ENCODE measurements at regions not wholly inside any gene's neighbourhood (a gene's known extent, or its start where the extent isn't known, plus 50 kb on each side); places are given as distances from the start of the nearest gene placed in this dataset.

GRCh38 chr4:114754616-114755015 is 156.0 kb downstream of the UGT8 start:
- Histone ChIP-seq H3K9me3 (replicated peaks in 1 of 2; ENCODE audit: control insufficient read depth in 2 of 2, insufficient read depth in 1 of 2, low read depth in 1 of 2, low read length in 2 of 2) (no peaks in the 10 kb centered on the region), H3K27me3 (ENCODE audit: control insufficient read depth in 3 of 3, insufficient read depth in 3 of 3, low read depth in 1 of 3, low read length in 3 of 3) (no peaks in the 10 kb centered on the region), H3K18ac (ENCODE audit: low read length) (no peak overlapping the region), H3K4me3 (ENCODE audit: low read length in 2 of 2) (no peak overlapping the region), H4K8ac (ENCODE audit: low read depth, low read length) (no peak overlapping the region), H2AK5ac (ENCODE audit: low read depth, low read length) (no peak overlapping the region), H3K36me3 (replicated peaks in 1 of 2; ENCODE audit: control insufficient read depth in 2 of 2, insufficient read depth in 2 of 2, low read length in 2 of 2) (no peaks in the 10 kb centered on the region), H2AFZ (ENCODE audit: low read length) (no peak overlapping the region), H3K4me2 (ENCODE audit: insufficient read depth, low read length, poor library complexity, severe bottlenecking) (no peak overlapping the region), H3K79me1 (ENCODE audit: low read depth, low read length) (no peaks in the 10 kb centered on the region), H3K4ac (ENCODE audit: low read length) (no peak overlapping the region), H4K91ac (ENCODE audit: low read depth, low read length, poor library complexity) (no peak overlapping the region), H3K14ac (ENCODE audit: low read length) (no peak overlapping the region), H2BK12ac (ENCODE audit: low read length) (no peak overlapping the region), H3K9ac (ENCODE audit: low read depth, low read length, poor library complexity) (no peak overlapping the region), H2BK120ac (ENCODE audit: low read depth, low read length) (no peak overlapping the region), H3K27ac (replicated peaks; ENCODE audit: low read length) (no peak overlapping the region), H2BK5ac (ENCODE audit: low read length) (no peak overlapping the region), H3K4me1 (ENCODE audit: control insufficient read depth in 2 of 2, insufficient read depth in 1 of 2, low read depth in 1 of 2, low read length in 2 of 2) (peaks cover 0 to 2% of the 10 kb centered on the region in 2 donors), H3K23ac (ENCODE audit: low read depth, low read length, poor library complexity) (no peak overlapping the region), H2BK15ac (ENCODE audit: low read length) (no peak overlapping the region)
- DNase-seq (ENCODE audit: low spot score) = no peak
- WGBS, 2 donors (ENCODE audit: extremely low coverage in 2 of 2, insufficient read length in 2 of 2, insufficient replicate concordance in 1 of 2) = no CpG with 5 or more reads among the region's 2 CpGs

- H3K23ac ChIP-seq (ENCODE audit: low read depth, low read length, poor library complexity) = no peak overlapping the region
- H3K4me2 ChIP-seq (ENCODE audit: insufficient read depth, low read length, poor library complexity, severe bottlenecking) = no peak overlapping the region
- H3K27ac ChIP-seq (replicated peaks; ENCODE audit: low read length) = no peak overlapping the region
- no peak overlapping the region for H2BK12ac ChIP-seq (ENCODE audit: low read length)
- no peak overlapping the region for H3K4me3 ChIP-seq (ENCODE audit: low read length in 2 of 2)
- H3K9me3 ChIP-seq (replicated peaks in 1 of 2; ENCODE audit: control insufficient read depth in 2 of 2, insufficient read depth in 1 of 2, low read depth in 1 of 2, low read length in 2 of 2) = no peaks in the 10 kb centered on the region
- no peaks in the 10 kb centered on the region for H3K79me1 ChIP-seq (ENCODE audit: low read depth, low read length)
- H3K9ac ChIP-seq (ENCODE audit: low read depth, low read length, poor library complexity) = no peak overlapping the region
- no peak overlapping the region for H2AFZ ChIP-seq (ENCODE audit: low read length)
- no peak overlapping the region for H3K14ac ChIP-seq (ENCODE audit: low read length)
- no peak overlapping the region for H4K8ac ChIP-seq (ENCODE audit: low read depth, low read length)
- no peaks in the 10 kb centered on the region for H3K36me3 ChIP-seq (replicated peaks in 1 of 2; ENCODE audit: control insufficient read depth in 2 of 2, insufficient read depth in 2 of 2, low read length in 2 of 2)
- no peak overlapping the region for H3K18ac ChIP-seq (ENCODE audit: low read length)
- no peak overlapping the region for H3K4ac ChIP-seq (ENCODE audit: low read length)
- no CpG with 5 or more reads among the region's 2 CpGs for WGBS, 2 donors (ENCODE audit: extremely low coverage in 2 of 2, insufficient read length in 2 of 2, insufficient replicate concordance in 1 of 2)
- H2AK5ac ChIP-seq (ENCODE audit: low read depth, low read length) = no peak overlapping the region
- H3K4me1 ChIP-seq (ENCODE audit: control insufficient read depth in 2 of 2, insufficient read depth in 1 of 2, low read depth in 1 of 2, low read length in 2 of 2) = peaks cover 0 to 2% of the 10 kb centered on the region in 2 donors
- no peak overlapping the region for H4K91ac ChIP-seq (ENCODE audit: low read depth, low read length, poor library complexity)
- no peak overlapping the region for H2BK120ac ChIP-seq (ENCODE audit: low read depth, low read length)
- H2BK15ac ChIP-seq (ENCODE audit: low read length) = no peak overlapping the region
- peak; percentile 6 for DNase-seq (ENCODE audit: low spot score)
- no peak overlapping the region for H2BK5ac ChIP-seq (ENCODE audit: low read length)
- no peaks in the 10 kb centered on the region for H3K27me3 ChIP-seq (ENCODE audit: control insufficient read depth in 3 of 3, insufficient read depth in 3 of 3, low read depth in 1 of 3, low read length in 3 of 3)
Measured at GRCh38 chr4:114758066-114758465, 159.5 kb downstream of the UGT8 start.

GRCh38 chr4:114768501-114768900 is 169.9 kb downstream of the UGT8 start:
- Histone ChIP-seq H3K23ac (ENCODE audit: low read depth, low read length, poor library complexity) (no peak overlapping the region), H2AK5ac (ENCODE audit: low read depth, low read length) (no peak overlapping the region), H2BK15ac (ENCODE audit: low read length) (no peak overlapping the region), H3K9me3 (replicated peaks in 1 of 2; ENCODE audit: control insufficient read depth in 2 of 2, insufficient read depth in 1 of 2, low read depth in 1 of 2, low read length in 2 of 2) (no peaks in the 10 kb centered on the region), H2BK120ac (ENCODE audit: low read depth, low read length) (no peak overlapping the region), H3K4me3 (ENCODE audit: low read length in 2 of 2) (no peak overlapping the region), H4K8ac (ENCODE audit: low read depth, low read length) (no peak overlapping the region), H3K4me1 (ENCODE audit: control insufficient read depth in 2 of 2, insufficient read depth in 1 of 2, low read depth in 1 of 2, low read length in 2 of 2) (no peaks in the 10 kb centered on the region), H3K9ac (ENCODE audit: low read depth, low read length, poor library complexity) (no peak overlapping the region), H4K91ac (ENCODE audit: low read depth, low read length, poor library complexity) (no peak overlapping the region), H2AFZ (ENCODE audit: low read length) (no peak overlapping the region), H3K4ac (ENCODE audit: low read length) (no peak overlapping the region), H3K27ac (replicated peaks; ENCODE audit: low read length) (no peak overlapping the region), H3K79me1 (ENCODE audit: low read depth, low read length) (no peaks in the 10 kb centered on the region), H3K18ac (ENCODE audit: low read length) (no peak overlapping the region), H3K36me3 (replicated peaks in 1 of 2; ENCODE audit: control insufficient read depth in 2 of 2, insufficient read depth in 2 of 2, low read length in 2 of 2) (no peaks in the 10 kb centered on the region), H3K14ac (ENCODE audit: low read length) (no peak overlapping the region), H2BK5ac (ENCODE audit: low read length) (no peak overlapping the region), H2BK12ac (ENCODE audit: low read length) (no peak overlapping the region), H3K27me3 (ENCODE audit: control insufficient read depth in 3 of 3, insufficient read depth in 3 of 3, low read depth in 1 of 3, low read length in 3 of 3) (no peaks in the 10 kb centered on the region), H3K4me2 (ENCODE audit: insufficient read depth, low read length, poor library complexity, severe bottlenecking) (no peak overlapping the region)
- WGBS, 2 donors (ENCODE audit: extremely low coverage in 2 of 2, insufficient read length in 2 of 2, insufficient replicate concordance in 1 of 2) = no CpG with 5 or more reads among the region's 3 CpGs
- no peak for DNase-seq (ENCODE audit: low spot score)

GRCh38 chr4:114770624-114771023 is 172.0 kb downstream of the UGT8 start:
- no peak overlapping the region for H3K9ac ChIP-seq (ENCODE audit: low read depth, low read length, poor library complexity)
- no peaks in the 10 kb centered on the region for H3K27me3 ChIP-seq (ENCODE audit: control insufficient read depth in 3 of 3, insufficient read depth in 3 of 3, low read depth in 1 of 3, low read length in 3 of 3)
- H3K4me3 ChIP-seq (ENCODE audit: low read length in 2 of 2) = no peak overlapping the region
- H2BK120ac ChIP-seq (ENCODE audit: low read depth, low read length) = no peak overlapping the region
- H4K8ac ChIP-seq (ENCODE audit: low read depth, low read length) = no peak overlapping the region
- H3K14ac ChIP-seq (ENCODE audit: low read length) = no peak overlapping the region
- H3K36me3 ChIP-seq (replicated peaks in 1 of 2; ENCODE audit: control insufficient read depth in 2 of 2, insufficient read depth in 2 of 2, low read length in 2 of 2) = no peaks in the 10 kb centered on the region
- no peaks in the 10 kb centered on the region for H3K79me1 ChIP-seq (ENCODE audit: low read depth, low read length)
- no CpG with 5 or more reads among the region's 4 CpGs for WGBS, 2 donors (ENCODE audit: extremely low coverage in 2 of 2, insufficient read length in 2 of 2, insufficient replicate concordance in 1 of 2)
- no peak overlapping the region for H2BK12ac ChIP-seq (ENCODE audit: low read length)
- H2AFZ ChIP-seq (ENCODE audit: low read length) = no peak overlapping the region
- H3K23ac ChIP-seq (ENCODE audit: low read depth, low read length, poor library complexity) = no peak overlapping the region
- H3K18ac ChIP-seq (ENCODE audit: low read length) = no peak overlapping the region
- no peak overlapping the region for H4K91ac ChIP-seq (ENCODE audit: low read depth, low read length, poor library complexity)
- no peak overlapping the region for H2BK5ac ChIP-seq (ENCODE audit: low read length)
- no peak overlapping the region for H2BK15ac ChIP-seq (ENCODE audit: low read length)
- DNase-seq (ENCODE audit: low spot score) = no peak
- H3K4me1 ChIP-seq (ENCODE audit: control insufficient read depth in 2 of 2, insufficient read depth in 1 of 2, low read depth in 1 of 2, low read length in 2 of 2) = peaks cover 0 to 1% of the 10 kb centered on the region in 2 donors
- H3K4me2 ChIP-seq (ENCODE audit: insufficient read depth, low read length, poor library complexity, severe bottlenecking) = no peak overlapping the region
- no peaks in the 10 kb centered on the region for H3K9me3 ChIP-seq (replicated peaks in 1 of 2; ENCODE audit: control insufficient read depth in 2 of 2, insufficient read depth in 1 of 2, low read depth in 1 of 2, low read length in 2 of 2)
- H3K4ac ChIP-seq (ENCODE audit: low read length) = no peak overlapping the region
- H2AK5ac ChIP-seq (ENCODE audit: low read depth, low read length) = no peak overlapping the region
- no peak overlapping the region for H3K27ac ChIP-seq (replicated peaks; ENCODE audit: low read length)
